A549 (cell line): ENCODE measurements at regions not wholly inside any gene's neighbourhood (a gene's known extent, or its start where the extent isn't known, plus 50 kb on each side); places are given as distances from the start of the nearest gene placed in this dataset.

Experiments
- CBX8 ChIP-seq: fragments of 200-600 bp; sonication (generic); IDR thresholded peaks from 2 replicates; pipeline ENCODE4 v1.6.1; 2016
- CTCF ChIP-seq: fragments of >200 bp; sonication (Bioruptor Twin); formaldehyde crosslinking; IDR thresholded peaks from 3 replicates; pipeline ENCODE4 v1.5.1; 2016
- EP300 ChIP-seq, 2 experiments: fragments of >200 bp; sonication (Bioruptor Twin); formaldehyde crosslinking; IDR thresholded peaks; 2 replicates in 1 of 2; 3 replicates in 1 of 2; pipeline ENCODE4 v1.6.1; 2016 to 2017
- ESRRA ChIP-seq: fragments of 150-350 bp; IDR thresholded peaks from 2 replicates; pipeline ENCODE4 v1.6.1; 2014; ENCODE audit warnings: mild to moderate bottlenecking, low read length, borderline replicate concordance
- HEYL ChIP-seq: fragments of 250-450 bp; sonication (Bioruptor Pico); IDR thresholded peaks from 2 replicates; pipeline ENCODE4 v1.8.0; 2021; ENCODE audit warnings: mild to moderate bottlenecking, moderate library complexity
- HMGXB4 ChIP-seq: fragments of 250-450 bp; sonication (Bioruptor Pico); IDR thresholded peaks from 2 replicates; pipeline ENCODE4 v1.5.0; 2021; ENCODE audit warnings: mild to moderate bottlenecking, moderate library complexity, borderline replicate concordance
- JUN ChIP-seq, 2 experiments: fragments of >200 bp; sonication (Bioruptor Twin); formaldehyde crosslinking; IDR thresholded peaks; 2 replicates in 1 of 2; 3 replicates in 1 of 2; pipeline ENCODE4 v1.6.1; 2016 to 2017
- KDM1A ChIP-seq: fragments of 200-600 bp; sonication (generic); IDR thresholded peaks from 2 replicates; pipeline ENCODE4 v1.6.1; 2016; ENCODE audit warnings: low read depth, mild to moderate bottlenecking
- MAFK ChIP-seq: fragments of 450-650 bp; IDR thresholded peaks from 2 replicates; pipeline ENCODE4 v1.6.1; 2014; ENCODE audit not compliant: partially characterized antibody
- MYC ChIP-seq: IDR thresholded peaks from 2 replicates; pipeline ENCODE4 v1.6.1; 2012; ENCODE audit warnings: mild to moderate bottlenecking, inconsistent platforms, low read length, improper control_type of control experiment, borderline replicate concordance
- POLR2A ChIP-seq: IDR thresholded peaks from 2 replicates; pipeline ENCODE4 v1.6.1; 2012; ENCODE audit warnings: mild to moderate bottlenecking, low read length
- RAD21 ChIP-seq, 2 experiments: fragments of >200 bp in 1 of 2; sonication (Bioruptor Twin) in 1 of 2; formaldehyde crosslinking in 1 of 2; IDR thresholded peaks in 1 of 2; conservative IDR thresholded peaks in 1 of 2; 2 replicates in 1 of 2; 3 replicates in 1 of 2; pipeline ENCODE4 v1.6.1; 2012 to 2018; ENCODE audit warnings: inconsistent platforms in 1 of 2
- REST ChIP-seq: fragments of 200-600 bp; sonication (generic); IDR thresholded peaks from 2 replicates; pipeline ENCODE4 v1.6.1; 2016; ENCODE audit warnings: antibody characterized with exemption, mild to moderate bottlenecking, moderate library complexity
- SREBF2 ChIP-seq: fragments of 450-650 bp; IDR thresholded peaks from 2 replicates; pipeline ENCODE4 v1.6.1; 2014; ENCODE audit warnings: mild to moderate bottlenecking, moderate library complexity

GRCh38 chr7:130972201-130972600 is 238.2 kb upstream of the KLF14 start:
- TF ChIP-seq POLR2A = no peak
- no peak for TF ChIP-seq CTCF
- TF ChIP-seq RAD21 (conservative IDR thresholded peaks at IDR 0.05 in 1 of 2, IDR thresholded peaks at IDR 0.05 in 1 of 2) = no peak
- TF ChIP-seq JUN (IDR thresholded peaks at IDR 0.05) = no peak
- no peak for TF ChIP-seq ESRRA
- no peak for TF ChIP-seq HMGXB4
- no peak for TF ChIP-seq EP300 (IDR thresholded peaks at IDR 0.05)
- no peak for TF ChIP-seq HEYL (CRISPR knock-in tag)
- no peak for TF ChIP-seq MAFK
- no peak for TF ChIP-seq REST
- no peak for TF ChIP-seq SREBF2
- no peak for TF ChIP-seq CBX8
- TF ChIP-seq KDM1A = no peak
- TF ChIP-seq MYC = no peak
